Adrenal gland (tissue), 5 donors: ENCODE measurements at regions not wholly inside any gene's neighbourhood (a gene's known extent, or its start where the extent isn't known, plus 50 kb on each side); places are given as distances from the start of the nearest gene placed in this dataset.

Experiments
- CTCF ChIP-seq, 6 experiments: fragments of 450-650 bp in 4 of 6; fragments of 200-600 bp in 2 of 6; sonication (generic) in 1 of 6; IDR thresholded peaks; 1 replicate in 5 of 6; 2 replicates in 1 of 6; pipeline versions ENCODE4 v1.5.1 to v1.8.0; 2016 to 2021; ENCODE audit warnings: antibody characterized with exemption in 6 of 6, mild to moderate bottlenecking in 2 of 6, moderate library complexity in 1 of 6
- POLR2A ChIP-seq, 2 donors: fragments of 450-650 bp; IDR thresholded peaks; one replicate each; pipeline ENCODE4 v1.6.1; 2017; ENCODE audit warnings: antibody characterized with exemption in 2 of 2, mild to moderate bottlenecking in 2 of 2, moderate library complexity in 1 of 2
- donor health status: DM: no; HTN: no; CAD: no.

DNA sequence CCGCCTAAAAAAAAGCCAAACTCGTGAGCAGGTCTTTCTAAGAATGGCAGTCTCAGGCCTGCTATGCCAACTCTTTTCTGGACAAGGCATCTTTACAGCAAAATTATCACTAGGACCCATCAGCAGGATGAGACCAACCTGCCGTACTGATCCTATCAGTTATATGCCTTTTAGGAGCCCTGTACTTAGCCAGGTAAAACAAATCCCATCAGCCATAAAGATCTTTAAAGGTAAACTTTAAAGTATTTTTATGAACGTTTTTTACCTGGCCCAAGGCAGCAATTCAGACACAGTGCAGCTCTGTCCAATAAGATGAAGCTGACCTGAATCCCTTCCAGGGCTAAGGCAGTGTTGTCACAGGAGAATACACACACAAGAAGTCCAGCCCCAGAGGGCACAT, 51.3 kb upstream of the TGM3 start:
- TF ChIP-seq POLR2A (IDR thresholded peaks at IDR 0.05) (no peak), CTCF (IDR thresholded peaks at IDR 0.05) (no peak)
